GM18909 (cell line): ENCODE measurements at regions not wholly inside any gene's neighbourhood (a gene's known extent, or its start where the extent isn't known, plus 50 kb on each side); places are given as distances from the start of the nearest gene placed in this dataset.
A peak's percentile ranks its signal among the peaks of the same experiment; 100 is the strongest.

ENCODE experiments used
- ATAC-seq: cut with Tn5 transposase; IDR thresholded peaks from one replicate; pipeline ENCODE4 v1.9.1; 2021; ENCODE audit warnings: mild to moderate bottlenecking; ENCODE audit not compliant: unreplicated experiment, poor library complexity

GRCh38 chr2:74059137-74059775 is 74.5 kb downstream of the TET3 start:
- ATAC-seq = no peak

GRCh38 chr2:74063486-74063885 is 78.8 kb downstream of the TET3 start:
- no peak for ATAC-seq

- no peak for ATAC-seq
These were observed 80.7 kb downstream of the TET3 start for GRCh38 chr2:74065456-74065855.

- ATAC-seq = no peak
These were observed 81.1 kb downstream of the BOLA3 start for GRCh38 chr2:74066491-74067203.

GRCh38 chr2:74067221-74067747 is 80.4 kb downstream of the BOLA3 start:
- no peak for ATAC-seq

GRCh38 chr2:74070991-74071390 is 76.7 kb downstream of the BOLA3 start:
- no peak for ATAC-seq

GRCh38 chr2:74071426-74071825 is 76.3 kb downstream of the BOLA3 start:
- ATAC-seq = no peak

GRCh38 chr2:74072565-74072964 is 75.1 kb downstream of the BOLA3 start:
- no peak for ATAC-seq

GRCh38 chr2:74074487-74074886 is 73.2 kb downstream of the BOLA3 start:
- no peak for ATAC-seq

- ATAC-seq = no peak
These were observed 71.6 kb downstream of the BOLA3 start for GRCh38 chr2:74076074-74076470.

GRCh38 chr2:74077636-74078035 is 70.1 kb downstream of the BOLA3 start:
- no peak for ATAC-seq

GRCh38 chr2:74078466-74078865 is 69.2 kb downstream of the BOLA3 start:
- ATAC-seq = no peak

- peak; percentile 77 for ATAC-seq
These were observed 68.0 kb downstream of the BOLA3 start for GRCh38 chr2:74079522-74080341.

GRCh38 chr2:74080346-74080745 is 67.4 kb downstream of the BOLA3 start:
- peak; percentile 20 for ATAC-seq

- no peak for ATAC-seq
These were observed 66.5 kb downstream of the BOLA3 start for GRCh38 chr2:74081030-74081762.

- ATAC-seq = no peak
These were observed 66.0 kb downstream of the BOLA3 start for GRCh38 chr2:74081763-74082110.

GRCh38 chr2:74083750-74084149 is 64.0 kb downstream of the BOLA3 start:
- no peak for ATAC-seq
